ENCODE measurements at regions not wholly inside any gene's neighbourhood (a gene's known extent, or its start where the extent isn't known, plus 50 kb on each side); places are given as distances from the start of the nearest gene placed in this dataset.

GRCh38 chr16:87216841-87217275, 100.3 kb downstream of the C16orf95 start:
- TF ChIP-seq CTCF (IDR thresholded peaks at IDR 0.05; ENCODE audit: low read depth, low read length) (no peak), EZH2phosphoT487 (IDR thresholded peaks at IDR 0.05; ENCODE audit: low read depth) (no peak)
